ENCODE measurements at regions not wholly inside any gene's neighbourhood (a gene's known extent, or its start where the extent isn't known, plus 50 kb on each side); places are given as distances from the start of the nearest gene placed in this dataset.

GRCh38 chr2:162964513-162964912, 125.9 kb upstream of the KCNH7 start:
- Histone ChIP-seq H3K9me3 (ENCODE audit: low read length) (no peaks in the 10 kb centered on the region), H4K20me1 (ENCODE audit: insufficient read depth) (no peaks in the 10 kb centered on the region), H3K4me3 (ENCODE audit: low read length) (no peak overlapping the region), H3K9ac (ENCODE audit: low read length) (no peak overlapping the region), H3K36me3 (ENCODE audit: insufficient read depth, low read length) (no peaks in the 10 kb centered on the region), H3K9me2 (ENCODE audit: insufficient read depth, low read length) (no peaks in the 10 kb centered on the region), H3K27ac (ENCODE audit: low read length) (no peak overlapping the region), H3K27me3 (ENCODE audit: insufficient read depth, low read depth, low read length) (no peaks in the 10 kb centered on the region), H3F3A (ENCODE audit: insufficient read depth, low read length, poor library complexity, severe bottlenecking) (no peaks in the 10 kb centered on the region), H3K4me2 (ENCODE audit: low read length) (no peak overlapping the region), H3K79me2 (replicated peaks; ENCODE audit: insufficient read depth, low read length) (no peaks in the 10 kb centered on the region), H2AFZ (ENCODE audit: low read depth, low read length) (no peak overlapping the region)
- TF ChIP-seq MXI1 (conservative IDR thresholded peaks at IDR 0.05; ENCODE audit: poor library complexity, severe bottlenecking), result no peak
- no peak for TF ChIP-seq POLR2AphosphoS5 (IDR thresholded peaks at IDR 0.05)
- TF ChIP-seq, protein P1, sequence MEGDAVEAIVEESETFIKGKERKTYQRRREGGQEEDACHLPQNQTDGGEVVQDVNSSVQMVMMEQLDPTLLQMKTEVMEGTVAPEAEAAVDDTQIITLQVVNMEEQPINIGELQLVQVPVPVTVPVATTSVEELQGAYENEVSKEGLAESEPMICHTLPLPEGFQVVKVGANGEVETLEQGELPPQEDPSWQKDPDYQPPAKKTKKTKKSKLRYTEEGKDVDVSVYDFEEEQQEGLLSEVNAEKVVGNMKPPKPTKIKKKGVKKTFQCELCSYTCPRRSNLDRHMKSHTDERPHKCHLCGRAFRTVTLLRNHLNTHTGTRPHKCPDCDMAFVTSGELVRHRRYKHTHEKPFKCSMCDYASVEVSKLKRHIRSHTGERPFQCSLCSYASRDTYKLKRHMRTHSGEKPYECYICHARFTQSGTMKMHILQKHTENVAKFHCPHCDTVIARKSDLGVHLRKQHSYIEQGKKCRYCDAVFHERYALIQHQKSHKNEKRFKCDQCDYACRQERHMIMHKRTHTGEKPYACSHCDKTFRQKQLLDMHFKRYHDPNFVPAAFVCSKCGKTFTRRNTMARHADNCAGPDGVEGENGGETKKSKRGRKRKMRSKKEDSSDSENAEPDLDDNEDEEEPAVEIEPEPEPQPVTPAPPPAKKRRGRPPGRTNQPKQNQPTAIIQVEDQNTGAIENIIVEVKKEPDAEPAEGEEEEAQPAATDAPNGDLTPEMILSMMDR (IDR thresholded peaks at IDR 0.05; ENCODE audit: poor library complexity, severe bottlenecking), result no peak
- TF ChIP-seq EZH2 (IDR thresholded peaks at IDR 0.05; ENCODE audit: borderline replicate concordance, insufficient read depth, low read length, poor library complexity, severe bottlenecking), result no peak
- TF ChIP-seq EP300 (conservative IDR thresholded peaks at IDR 0.05; ENCODE audit: poor library complexity, severe bottlenecking), result no peak
- TF ChIP-seq SMC3 (conservative IDR thresholded peaks at IDR 0.05; ENCODE audit: poor library complexity), result no peak
- no peak for TF ChIP-seq TAF1 (IDR thresholded peaks at IDR 0.05; ENCODE audit: low read depth)
- no peak for TF ChIP-seq REST (IDR thresholded peaks at IDR 0.05; ENCODE audit: borderline replicate concordance)
- no peak for TF ChIP-seq RAD21 (conservative IDR thresholded peaks at IDR 0.05)

GRCh38 chr2:162963156-162963555, 124.6 kb upstream of the KCNH7 start:
- no peak overlapping the region for H3K4me2 ChIP-seq (ENCODE audit: low read length)
- H3K27me3 ChIP-seq (ENCODE audit: insufficient read depth, low read depth, low read length), result no peaks in the 10 kb centered on the region
- H3K9me3 ChIP-seq (ENCODE audit: low read length), result no peaks in the 10 kb centered on the region
- no peaks in the 10 kb centered on the region for H4K20me1 ChIP-seq (ENCODE audit: insufficient read depth)
- no peak overlapping the region for H3K27ac ChIP-seq (ENCODE audit: low read length)
- H2AFZ ChIP-seq (ENCODE audit: low read depth, low read length), result no peak overlapping the region
- no peaks in the 10 kb centered on the region for H3K36me3 ChIP-seq (ENCODE audit: insufficient read depth, low read length)
- H3K9ac ChIP-seq (ENCODE audit: low read length), result no peak overlapping the region
- H3K79me2 ChIP-seq (replicated peaks; ENCODE audit: insufficient read depth, low read length), result no peaks in the 10 kb centered on the region
- TF ChIP-seq POLR2AphosphoS5 (IDR thresholded peaks at IDR 0.05) (no peak), EP300 (conservative IDR thresholded peaks at IDR 0.05; ENCODE audit: poor library complexity, severe bottlenecking) (no peak), EZH2 (IDR thresholded peaks at IDR 0.05; ENCODE audit: borderline replicate concordance, insufficient read depth, low read length, poor library complexity, severe bottlenecking) (no peak), REST (IDR thresholded peaks at IDR 0.05; ENCODE audit: borderline replicate concordance) (no peak), SMC3 (conservative IDR thresholded peaks at IDR 0.05; ENCODE audit: poor library complexity) (no peak), TAF1 (IDR thresholded peaks at IDR 0.05; ENCODE audit: low read depth) (no peak), MXI1 (conservative IDR thresholded peaks at IDR 0.05; ENCODE audit: poor library complexity, severe bottlenecking) (no peak), RAD21 (conservative IDR thresholded peaks at IDR 0.05) (no peak)
- TF ChIP-seq, protein P1 (IDR thresholded peaks at IDR 0.05; ENCODE audit: poor library complexity, severe bottlenecking), result no peak
- H3F3A ChIP-seq (ENCODE audit: insufficient read depth, low read length, poor library complexity, severe bottlenecking), result no peaks in the 10 kb centered on the region
- H3K9me2 ChIP-seq (ENCODE audit: insufficient read depth, low read length), result no peaks in the 10 kb centered on the region
- H3K4me3 ChIP-seq (ENCODE audit: low read length), result no peak overlapping the region
